ENCODE measurements at regions not wholly inside any gene's neighbourhood (a gene's known extent, or its start where the extent isn't known, plus 50 kb on each side); places are given as distances from the start of the nearest gene placed in this dataset.

DNA sequence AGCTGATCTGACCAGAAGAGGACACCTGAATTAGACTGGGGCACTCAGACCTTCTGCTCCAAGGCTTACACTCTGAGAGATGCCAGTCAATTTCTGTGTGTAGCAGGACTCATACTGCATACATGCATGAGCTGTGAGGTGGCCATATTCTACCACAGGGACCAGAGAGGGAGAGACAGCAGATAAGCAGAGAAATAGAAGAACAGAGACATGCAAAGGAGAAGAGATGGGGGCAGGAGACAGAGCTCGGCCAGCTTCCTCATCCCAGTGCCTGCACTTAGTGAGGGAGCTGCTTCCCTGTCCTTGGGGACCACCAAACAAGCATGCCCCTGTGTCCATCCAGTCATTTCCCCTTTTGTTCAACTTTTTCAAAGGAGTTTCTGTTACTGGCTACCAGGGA, 73.9 kb upstream of the ALK start:
- WGBS (ENCODE audit: extremely low coverage, insufficient read length, low lambda C conversion rate): no CpG with 5 or more reads among the region's 1 CpG
- Mint-ChIP-seq H3K9me3 (peaks cover 0 to 3% of the 10 kb centered on the region in 2 experiments; a peak in 1 of 5 replicates), H3K36me3 (ENCODE audit: insufficient read depth in 1 of 3, low read depth in 3 of 3) (no peaks in the 10 kb centered on the region), H3K27ac (no peak overlapping the region), H3K4me3 (no peak overlapping the region), H3K27me3 (ENCODE audit: low read depth) (peaks cover 7% of the 10 kb centered on the region), H3K4me1 (peaks cover 10 to 11% of the 10 kb centered on the region in 2 experiments)
- Histone ChIP-seq H3K4me2 (ENCODE audit: insufficient read depth, insufficient read length, low read length) (no peak overlapping the region), H3K14ac (ENCODE audit: insufficient read depth, low read length) (no peak overlapping the region), H2AFZ (ENCODE audit: low read length) (no peak overlapping the region), H3K23ac (ENCODE audit: insufficient read length, low read depth, low read length) (no peak overlapping the region), H3K18ac (ENCODE audit: insufficient read length, low read depth, low read length) (no peak overlapping the region), H3K23me2 (ENCODE audit: insufficient read length, low read depth, low read length, poor library complexity, severe bottlenecking) (no peaks in the 10 kb centered on the region), H3K27me3 (ENCODE audit: insufficient read depth, low read length) (no peaks in the 10 kb centered on the region), H4K5ac (ENCODE audit: insufficient read length, low read depth, low read length) (no peak overlapping the region), H2BK12ac (ENCODE audit: insufficient read length, low read depth, low read length) (no peak overlapping the region), H2BK20ac (ENCODE audit: low read depth, low read length, poor library complexity, severe bottlenecking) (no peak overlapping the region), H4K91ac (ENCODE audit: insufficient read length, low read depth, low read length) (no peak overlapping the region), H3K79me2 (ENCODE audit: insufficient read depth, low read length) (no peaks in the 10 kb centered on the region), H2BK5ac (ENCODE audit: insufficient read length, low read length) (no peak overlapping the region), H4K20me1 (ENCODE audit: control insufficient read depth, insufficient read depth, insufficient read length) (no peaks in the 10 kb centered on the region), H4K8ac (replicated peaks; ENCODE audit: insufficient read length, low read depth, low read length) (no peak overlapping the region), H3K27ac (ENCODE audit: insufficient read length, low read depth, low read length) (no peak overlapping the region), H2BK15ac (ENCODE audit: low read depth, low read length) (no peak overlapping the region), H3K4me1 (ENCODE audit: insufficient read depth, low read length) (peaks cover 6% of the 10 kb centered on the region; the same call in 1 of the 2 replicates), H3K9ac (ENCODE audit: extremely low read depth, insufficient read length, low read length) (no peak overlapping the region), H3K4ac (ENCODE audit: low read depth, low read length) (no peak overlapping the region), H3T11ph (ENCODE audit: low read length) (no peak overlapping the region), H3K56ac (ENCODE audit: insufficient read length, low read depth, low read length) (no peak overlapping the region), H2BK120ac (ENCODE audit: low read depth, low read length, poor library complexity, severe bottlenecking) (no peak overlapping the region), H2AK5ac (ENCODE audit: insufficient read length, low read length) (no peak overlapping the region), H3K9me3 (ENCODE audit: control insufficient read depth, low read depth, low read length) (no peaks in the 10 kb centered on the region), H3K79me1 (ENCODE audit: insufficient read depth, low read depth, low read length, poor library complexity, severe bottlenecking) (no peaks in the 10 kb centered on the region)
- no peak for DNase-seq
- TF ChIP-seq, protein P1, sequence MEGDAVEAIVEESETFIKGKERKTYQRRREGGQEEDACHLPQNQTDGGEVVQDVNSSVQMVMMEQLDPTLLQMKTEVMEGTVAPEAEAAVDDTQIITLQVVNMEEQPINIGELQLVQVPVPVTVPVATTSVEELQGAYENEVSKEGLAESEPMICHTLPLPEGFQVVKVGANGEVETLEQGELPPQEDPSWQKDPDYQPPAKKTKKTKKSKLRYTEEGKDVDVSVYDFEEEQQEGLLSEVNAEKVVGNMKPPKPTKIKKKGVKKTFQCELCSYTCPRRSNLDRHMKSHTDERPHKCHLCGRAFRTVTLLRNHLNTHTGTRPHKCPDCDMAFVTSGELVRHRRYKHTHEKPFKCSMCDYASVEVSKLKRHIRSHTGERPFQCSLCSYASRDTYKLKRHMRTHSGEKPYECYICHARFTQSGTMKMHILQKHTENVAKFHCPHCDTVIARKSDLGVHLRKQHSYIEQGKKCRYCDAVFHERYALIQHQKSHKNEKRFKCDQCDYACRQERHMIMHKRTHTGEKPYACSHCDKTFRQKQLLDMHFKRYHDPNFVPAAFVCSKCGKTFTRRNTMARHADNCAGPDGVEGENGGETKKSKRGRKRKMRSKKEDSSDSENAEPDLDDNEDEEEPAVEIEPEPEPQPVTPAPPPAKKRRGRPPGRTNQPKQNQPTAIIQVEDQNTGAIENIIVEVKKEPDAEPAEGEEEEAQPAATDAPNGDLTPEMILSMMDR (conservative IDR thresholded peaks at IDR 0.05): no peak
